ENCODE measurements at regions not wholly inside any gene's neighbourhood (a gene's known extent, or its start where the extent isn't known, plus 50 kb on each side); places are given as distances from the start of the nearest gene placed in this dataset.

GRCh38 chr15:69956417-69956816 lies 141.3 kb downstream of the TLE3 start:
- TF ChIP-seq POLR2AphosphoS5 (IDR thresholded peaks at IDR 0.05) = no peak
- no peak for TF ChIP-seq POLR2A (IDR thresholded peaks at IDR 0.05)
- TF ChIP-seq, protein P1, sequence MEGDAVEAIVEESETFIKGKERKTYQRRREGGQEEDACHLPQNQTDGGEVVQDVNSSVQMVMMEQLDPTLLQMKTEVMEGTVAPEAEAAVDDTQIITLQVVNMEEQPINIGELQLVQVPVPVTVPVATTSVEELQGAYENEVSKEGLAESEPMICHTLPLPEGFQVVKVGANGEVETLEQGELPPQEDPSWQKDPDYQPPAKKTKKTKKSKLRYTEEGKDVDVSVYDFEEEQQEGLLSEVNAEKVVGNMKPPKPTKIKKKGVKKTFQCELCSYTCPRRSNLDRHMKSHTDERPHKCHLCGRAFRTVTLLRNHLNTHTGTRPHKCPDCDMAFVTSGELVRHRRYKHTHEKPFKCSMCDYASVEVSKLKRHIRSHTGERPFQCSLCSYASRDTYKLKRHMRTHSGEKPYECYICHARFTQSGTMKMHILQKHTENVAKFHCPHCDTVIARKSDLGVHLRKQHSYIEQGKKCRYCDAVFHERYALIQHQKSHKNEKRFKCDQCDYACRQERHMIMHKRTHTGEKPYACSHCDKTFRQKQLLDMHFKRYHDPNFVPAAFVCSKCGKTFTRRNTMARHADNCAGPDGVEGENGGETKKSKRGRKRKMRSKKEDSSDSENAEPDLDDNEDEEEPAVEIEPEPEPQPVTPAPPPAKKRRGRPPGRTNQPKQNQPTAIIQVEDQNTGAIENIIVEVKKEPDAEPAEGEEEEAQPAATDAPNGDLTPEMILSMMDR (IDR thresholded peaks at IDR 0.05) = no peak
